Memory B cell (primary cell): ENCODE measurements at regions not wholly inside any gene's neighbourhood (a gene's known extent, or its start where the extent isn't known, plus 50 kb on each side); places are given as distances from the start of the nearest gene placed in this dataset.

Source experiments
- ATAC-seq: fragments of 150-1000 bp; cut with Tn5 transposase; 2 replicates; pipeline ENCODE4 v1.10.0; 2021; ENCODE audit warnings: low read depth, mild to moderate bottlenecking, moderate library complexity
- DNase-seq, 2 donors: peaks; one replicate each; pipeline ENCODE4 v3.0.0; 2022; ENCODE audit warnings: low spot score in 2 of 2
- H3K27ac Mint-ChIP-seq: one replicate; pipeline ENCODE4 v1.8.0; 2022; ENCODE audit warnings: mild to moderate bottlenecking, moderate library complexity, mixed read lengths
- H3K27me3 Mint-ChIP-seq: one replicate; pipeline ENCODE4 v1.8.0; 2022; ENCODE audit warnings: mixed read lengths
- H3K36me3 Mint-ChIP-seq: one replicate; pipeline ENCODE4 v1.8.0; 2022; ENCODE audit warnings: mild to moderate bottlenecking, mixed read lengths
- H3K4me1 Mint-ChIP-seq: one replicate; pipeline ENCODE4 v1.8.0; 2022; ENCODE audit warnings: mixed read lengths
- H3K4me3 Mint-ChIP-seq: one replicate; pipeline ENCODE4 v1.8.0; 2022; ENCODE audit warnings: mild to moderate bottlenecking, moderate library complexity, mixed read lengths
- H3K9me3 Mint-ChIP-seq: one replicate; pipeline ENCODE4 v1.8.0; 2022; ENCODE audit warnings: mixed read lengths

DNA sequence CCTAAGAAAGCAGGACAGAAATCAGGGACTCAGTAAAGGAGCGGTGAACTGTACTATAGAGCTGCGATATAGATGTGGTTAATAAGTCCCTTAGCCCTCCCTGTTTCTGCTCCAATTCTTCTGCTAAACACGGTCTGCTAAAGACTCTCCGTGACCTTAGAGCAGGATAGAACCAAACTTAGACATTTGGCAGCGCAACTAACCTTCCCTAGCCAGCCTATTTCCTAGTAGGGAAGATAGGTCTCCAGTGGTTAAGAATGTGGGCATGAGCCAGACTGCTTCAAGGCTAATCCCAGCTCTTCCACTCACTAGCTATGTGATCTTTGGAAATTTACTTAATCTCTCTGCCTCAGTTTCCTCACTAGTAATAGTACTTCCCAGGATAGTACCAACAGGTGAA is 193.6 kb upstream of the IL12A start:
- no peaks in the 10 kb centered on the region for H3K9me3 Mint-ChIP-seq
- no peak overlapping the region for H3K4me3 Mint-ChIP-seq
- H3K27ac Mint-ChIP-seq = no peak overlapping the region
- no peak for DNase-seq
- ATAC-seq = no peak
- H3K4me1 Mint-ChIP-seq = no peaks in the 10 kb centered on the region
- H3K27me3 Mint-ChIP-seq = peaks cover 11% of the 10 kb centered on the region
- no peaks in the 10 kb centered on the region for H3K36me3 Mint-ChIP-seq

DNA sequence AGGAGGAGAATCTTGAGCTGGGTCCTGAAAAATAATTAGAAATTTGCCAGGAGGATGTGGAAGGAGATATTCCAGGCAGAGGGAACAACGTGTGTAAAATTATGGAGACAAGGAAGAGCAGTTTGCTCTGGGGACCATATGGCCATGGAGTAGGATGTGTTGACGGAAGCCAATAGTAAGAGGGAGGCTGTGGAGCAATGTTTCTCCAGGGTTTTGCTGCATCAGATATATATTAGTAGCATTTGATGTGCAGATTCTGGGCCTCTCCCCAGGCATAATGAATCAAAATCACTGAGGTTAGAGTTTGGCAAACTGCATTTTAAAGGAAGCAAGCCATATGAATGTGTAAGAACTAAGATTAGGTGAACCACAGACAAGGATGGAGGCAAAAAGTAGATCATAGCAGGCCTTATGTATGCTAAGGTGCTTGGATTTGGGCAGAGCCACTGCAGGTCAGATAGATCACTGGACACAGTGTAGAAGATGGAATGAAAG is 192.9 kb upstream of the IL12A start:
- ATAC-seq (no peak), DNase-seq (no peak)
- no peaks in the 10 kb centered on the region for H3K4me1 Mint-ChIP-seq
- H3K36me3 Mint-ChIP-seq = no peaks in the 10 kb centered on the region
- no peak overlapping the region for H3K27ac Mint-ChIP-seq
- H3K4me3 Mint-ChIP-seq = no peak overlapping the region
- no peaks in the 10 kb centered on the region for H3K9me3 Mint-ChIP-seq
- H3K27me3 Mint-ChIP-seq = peaks cover 11% of the 10 kb centered on the region

DNA sequence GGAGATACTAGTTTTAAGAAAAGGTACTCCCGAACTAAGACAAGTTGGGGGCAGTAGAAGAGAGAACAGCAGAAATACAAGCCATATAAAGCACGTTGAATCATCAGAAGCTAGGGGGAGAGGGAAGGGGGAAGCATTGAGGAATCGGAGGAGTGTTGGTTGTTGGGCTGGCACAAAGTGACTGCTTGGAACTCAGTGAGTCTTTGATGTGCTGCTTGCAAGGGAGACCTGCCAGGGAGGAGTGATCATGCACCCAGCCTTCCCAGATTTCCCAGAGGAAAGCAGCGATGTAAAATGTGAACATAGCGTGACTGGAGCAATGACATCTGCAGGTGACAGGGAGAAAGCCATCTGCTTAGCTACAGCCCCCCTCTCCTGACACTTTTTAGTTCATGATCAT is 192.4 kb upstream of the IL12A start:
- Mint-ChIP-seq H3K9me3 (no peaks in the 10 kb centered on the region), H3K36me3 (no peaks in the 10 kb centered on the region), H3K4me1 (no peaks in the 10 kb centered on the region), H3K27me3 (peaks cover 12% of the 10 kb centered on the region), H3K27ac (no peak overlapping the region), H3K4me3 (no peak overlapping the region)
- ATAC-seq (no peak), DNase-seq (no peak)

DNA sequence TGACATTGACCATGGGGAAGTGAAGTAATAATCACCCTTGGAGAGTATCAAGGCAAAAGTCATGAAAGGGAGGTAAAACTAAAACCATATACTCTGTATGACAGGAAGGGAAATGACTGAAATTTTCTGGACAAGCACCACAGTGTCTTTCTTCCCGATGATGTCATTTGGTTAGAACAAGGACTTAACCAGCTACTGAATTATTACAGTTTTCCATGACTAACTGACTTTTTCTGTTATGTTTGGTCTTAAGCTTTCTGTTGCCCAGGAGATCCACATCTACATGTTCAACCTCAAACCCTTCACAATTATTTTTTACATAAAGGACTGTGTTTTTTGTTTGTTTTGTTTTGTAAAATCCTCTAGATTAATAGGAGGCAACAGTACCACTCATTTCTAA is 191.9 kb upstream of the IL12A start:
- H3K27me3 Mint-ChIP-seq = peaks cover 12% of the 10 kb centered on the region
- H3K9me3 Mint-ChIP-seq = no peaks in the 10 kb centered on the region
- H3K4me1 Mint-ChIP-seq = no peaks in the 10 kb centered on the region
- no peak for DNase-seq
- H3K27ac Mint-ChIP-seq = no peak overlapping the region
- no peaks in the 10 kb centered on the region for H3K36me3 Mint-ChIP-seq
- ATAC-seq = no peak
- H3K4me3 Mint-ChIP-seq = no peak overlapping the region

DNA sequence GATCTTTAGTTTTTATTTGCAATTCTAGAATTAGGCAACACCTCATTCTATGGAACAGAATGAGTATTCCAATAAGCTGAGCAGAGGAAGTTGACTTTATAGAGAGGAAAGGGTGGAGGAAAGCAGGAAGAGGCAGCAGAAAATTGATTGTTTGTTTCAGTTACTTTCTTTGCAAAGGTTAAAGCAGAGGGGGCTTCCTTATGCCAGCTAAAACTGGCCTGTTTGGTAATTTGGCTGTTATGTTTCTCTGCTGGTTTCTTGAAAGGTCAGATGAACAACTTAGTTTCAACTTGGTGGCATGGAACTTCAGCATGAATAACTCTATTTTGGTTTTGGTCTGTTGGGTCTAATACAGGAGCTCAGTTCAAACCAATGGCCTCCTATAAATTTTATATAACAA is 190.9 kb upstream of the IL12A start:
- no peak for DNase-seq
- no peak for ATAC-seq
- Mint-ChIP-seq H3K27ac (no peak overlapping the region), H3K4me3 (no peak overlapping the region), H3K4me1 (no peaks in the 10 kb centered on the region), H3K9me3 (no peaks in the 10 kb centered on the region), H3K36me3 (no peaks in the 10 kb centered on the region), H3K27me3 (peaks cover 12% of the 10 kb centered on the region)

DNA sequence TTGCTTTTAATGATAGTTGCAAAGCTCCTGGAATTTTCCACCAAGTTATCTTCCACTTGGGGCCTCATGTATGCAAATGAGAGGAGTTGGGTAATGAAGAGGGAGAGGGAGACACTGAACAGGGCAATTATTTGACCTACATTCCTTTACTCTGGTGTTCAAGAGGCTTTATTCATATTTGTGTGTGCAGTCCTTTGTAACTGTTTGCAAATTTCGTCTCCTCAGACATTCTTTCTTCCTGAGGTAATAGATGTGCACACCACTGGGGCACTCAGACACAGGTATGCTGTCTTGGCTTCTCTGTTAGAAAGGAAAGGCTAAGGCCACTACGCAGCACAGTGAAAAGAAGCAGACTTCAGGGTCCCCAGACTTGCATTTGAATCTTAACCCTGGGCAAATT is 189.7 kb upstream of the IL12A start:
- H3K27me3 Mint-ChIP-seq = peaks cover 10% of the 10 kb centered on the region
- H3K27ac Mint-ChIP-seq = no peak overlapping the region
- no peaks in the 10 kb centered on the region for H3K4me1 Mint-ChIP-seq
- DNase-seq (no peak), ATAC-seq (no peak)
- H3K4me3 Mint-ChIP-seq = no peak overlapping the region
- H3K9me3 Mint-ChIP-seq = no peaks in the 10 kb centered on the region
- no peaks in the 10 kb centered on the region for H3K36me3 Mint-ChIP-seq

DNA sequence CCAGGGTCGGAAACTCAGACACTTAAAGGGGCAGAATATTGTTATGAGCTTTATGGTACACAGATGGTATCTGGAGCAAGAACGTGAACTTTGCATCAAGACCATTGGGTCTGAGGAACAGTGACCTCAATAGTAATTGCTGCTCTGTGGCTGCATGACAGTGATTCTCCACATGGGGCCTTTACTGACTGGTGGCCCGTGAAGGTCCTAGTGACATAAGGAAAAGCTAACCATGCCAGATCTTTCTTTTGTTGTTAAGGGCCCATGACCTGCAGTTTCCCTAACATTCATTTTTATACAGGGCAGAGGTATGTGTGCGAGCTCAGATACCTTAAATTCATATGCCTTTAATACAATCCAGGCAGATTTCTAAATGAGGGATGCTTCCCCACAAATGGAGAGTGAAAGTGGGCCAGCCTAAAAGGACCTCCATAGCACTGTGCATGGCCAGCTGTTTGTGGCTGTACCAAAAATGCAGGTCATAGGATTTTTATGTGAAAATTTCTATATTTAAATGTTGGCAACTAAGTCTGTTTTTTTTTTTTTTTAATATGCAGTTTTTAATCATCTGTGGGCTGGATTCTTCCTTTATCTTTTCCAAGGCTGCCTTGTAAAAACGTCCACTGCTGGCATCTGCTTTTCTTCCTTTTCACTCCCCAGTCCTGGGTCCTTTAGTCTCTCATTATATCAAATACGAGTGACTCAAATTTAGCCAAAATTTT is 188.0 kb upstream of the IL12A start:
- H3K4me3 Mint-ChIP-seq = no peak overlapping the region
- DNase-seq (no peak), ATAC-seq (no peak)
- H3K9me3 Mint-ChIP-seq = no peaks in the 10 kb centered on the region
- no peaks in the 10 kb centered on the region for H3K4me1 Mint-ChIP-seq
- no peak overlapping the region for H3K27ac Mint-ChIP-seq
- peaks cover 10% of the 10 kb centered on the region for H3K27me3 Mint-ChIP-seq
- no peaks in the 10 kb centered on the region for H3K36me3 Mint-ChIP-seq

DNA sequence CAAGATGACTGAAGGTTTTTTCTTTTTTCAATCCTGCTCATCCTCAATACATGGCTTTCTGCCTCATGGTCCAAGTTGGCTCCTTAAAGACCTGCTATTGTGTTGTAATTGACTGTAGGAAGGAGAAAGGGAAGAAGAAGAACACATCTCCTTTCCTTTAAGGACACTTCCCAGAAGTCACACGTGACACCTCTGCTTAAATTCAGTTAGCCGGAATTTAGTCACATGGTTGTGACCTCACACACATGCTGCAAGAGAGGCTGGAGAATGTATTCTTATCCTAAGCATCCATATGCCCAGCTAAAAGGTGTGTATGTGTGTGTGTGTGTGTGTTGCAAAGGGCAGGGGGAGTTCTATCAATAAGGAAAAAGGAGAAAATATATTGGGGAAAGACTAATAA is 185.8 kb upstream of the IL12A start:
- no peaks in the 10 kb centered on the region for H3K9me3 Mint-ChIP-seq
- no peak for ATAC-seq

DNA sequence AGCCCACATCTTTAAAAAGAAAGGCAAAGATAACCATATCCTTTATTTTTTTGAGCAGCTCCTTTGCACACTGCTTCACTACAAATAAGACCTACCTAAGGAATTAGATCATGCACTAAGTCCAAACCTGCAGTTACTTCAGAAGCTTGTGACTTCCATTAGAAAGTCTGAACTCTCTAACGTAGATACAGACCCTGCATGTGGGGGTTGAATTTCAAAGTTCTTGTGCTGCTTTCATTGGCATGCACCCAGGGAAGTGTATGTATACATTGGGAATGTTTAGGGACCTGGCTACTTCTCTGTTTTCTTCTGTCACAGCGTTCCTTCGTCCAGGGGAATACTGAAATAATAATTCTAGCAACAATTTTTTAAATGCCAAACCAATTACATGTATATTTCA is 185.2 kb upstream of the IL12A start:
- Mint-ChIP-seq H3K4me3 (no peak overlapping the region), H3K36me3 (no peaks in the 10 kb centered on the region), H3K27ac (no peak overlapping the region), H3K9me3 (no peaks in the 10 kb centered on the region), H3K27me3 (peaks cover 6% of the 10 kb centered on the region), H3K4me1 (no peaks in the 10 kb centered on the region)
- DNase-seq = no peak
- ATAC-seq = no peak

More for the DNA sequence above, 185.8 kb upstream of the IL12A start:
- Mint-ChIP-seq H3K27ac (no peak overlapping the region), H3K4me3 (no peak overlapping the region), H3K4me1 (no peaks in the 10 kb centered on the region), H3K36me3 (no peaks in the 10 kb centered on the region), H3K27me3 (peaks cover 6% of the 10 kb centered on the region)
- DNase-seq = no peak

DNA sequence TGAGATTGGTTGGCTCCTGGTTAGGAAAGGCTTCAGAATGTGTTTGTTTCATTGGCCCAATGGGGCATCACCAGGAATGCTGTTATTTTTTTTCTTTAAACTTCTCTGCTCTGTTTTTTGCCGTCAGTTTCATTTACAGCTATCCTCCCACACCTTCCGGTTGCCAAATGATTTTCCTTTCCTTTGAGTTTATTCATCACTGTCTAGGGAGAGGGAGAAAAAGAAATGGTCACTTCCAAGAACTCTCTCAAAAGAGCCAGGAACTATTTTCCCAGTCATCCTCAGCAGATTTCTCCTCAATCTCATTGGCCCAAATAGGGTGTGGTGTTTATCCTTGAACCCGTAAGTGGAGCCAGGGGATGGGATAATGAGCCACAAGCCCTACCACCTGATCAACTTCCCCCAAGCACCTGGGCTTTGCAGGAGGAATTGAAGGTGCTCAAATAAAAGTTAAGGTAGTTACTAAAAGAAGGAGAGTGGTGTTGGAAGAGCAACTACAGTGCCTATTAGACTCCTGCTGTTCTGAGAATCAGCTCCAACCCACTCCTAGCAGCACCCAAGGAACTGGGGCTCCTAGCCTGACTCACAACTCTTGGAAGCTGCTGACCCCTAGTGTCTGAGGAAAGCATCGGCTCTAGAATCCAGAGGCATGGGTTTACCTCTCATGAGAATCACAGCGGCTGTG is 183.8 kb upstream of the IL12A start:
- no peak for DNase-seq
- Mint-ChIP-seq H3K27me3 (peaks cover 4% of the 10 kb centered on the region), H3K36me3 (no peaks in the 10 kb centered on the region), H3K4me1 (no peaks in the 10 kb centered on the region), H3K4me3 (no peak overlapping the region), H3K9me3 (no peaks in the 10 kb centered on the region), H3K27ac (no peak overlapping the region)
- ATAC-seq = no peak

DNA sequence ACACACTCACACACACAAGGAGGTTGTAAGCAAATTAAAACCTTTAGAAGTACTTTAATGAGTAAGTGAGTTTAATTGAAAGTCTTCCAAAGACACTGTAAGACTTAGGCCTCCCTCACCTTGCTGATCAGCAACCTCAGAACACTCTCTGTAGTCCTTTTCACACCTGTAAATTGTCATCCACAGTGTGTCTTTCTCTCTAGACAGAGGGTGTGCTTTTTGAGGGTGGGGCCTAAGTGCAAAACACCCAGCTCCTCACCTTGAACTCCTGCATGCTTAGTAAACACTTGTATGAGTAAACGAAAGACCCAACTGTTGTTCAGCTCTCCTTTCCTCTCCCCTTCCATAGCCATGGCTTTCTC is 183.2 kb upstream of the IL12A start:
- Mint-ChIP-seq H3K36me3 (no peaks in the 10 kb centered on the region), H3K9me3 (no peaks in the 10 kb centered on the region), H3K4me1 (no peaks in the 10 kb centered on the region), H3K4me3 (no peak overlapping the region), H3K27me3 (peaks cover 4% of the 10 kb centered on the region), H3K27ac (no peak overlapping the region)
- ATAC-seq (no peak), DNase-seq (no peak)

DNA sequence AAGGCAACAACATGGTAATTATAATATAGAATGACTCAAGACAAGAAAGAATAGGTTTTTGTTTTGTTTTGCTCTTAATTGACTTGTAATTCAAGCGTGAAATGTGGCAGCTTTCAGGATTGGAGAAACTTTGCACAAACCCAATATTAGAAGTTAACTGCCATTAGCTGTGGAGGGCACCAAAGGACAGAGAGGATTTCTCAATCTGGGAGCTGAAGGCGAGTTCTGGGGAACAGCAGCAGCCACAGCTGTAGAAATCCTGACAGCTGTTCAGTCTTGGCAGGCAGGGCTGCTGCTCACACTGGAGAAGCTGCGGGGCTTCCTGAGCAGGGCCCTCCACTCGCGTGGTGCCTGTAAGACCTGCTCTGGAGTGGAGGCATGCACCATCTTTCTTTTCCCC is 182.2 kb upstream of the IL12A start:
- DNase-seq (no peak), ATAC-seq (no peak)
- Mint-ChIP-seq H3K4me3 (no peak overlapping the region), H3K27ac (no peak overlapping the region), H3K27me3 (peaks cover 3% of the 10 kb centered on the region), H3K4me1 (no peaks in the 10 kb centered on the region), H3K36me3 (no peaks in the 10 kb centered on the region), H3K9me3 (no peaks in the 10 kb centered on the region)

DNA sequence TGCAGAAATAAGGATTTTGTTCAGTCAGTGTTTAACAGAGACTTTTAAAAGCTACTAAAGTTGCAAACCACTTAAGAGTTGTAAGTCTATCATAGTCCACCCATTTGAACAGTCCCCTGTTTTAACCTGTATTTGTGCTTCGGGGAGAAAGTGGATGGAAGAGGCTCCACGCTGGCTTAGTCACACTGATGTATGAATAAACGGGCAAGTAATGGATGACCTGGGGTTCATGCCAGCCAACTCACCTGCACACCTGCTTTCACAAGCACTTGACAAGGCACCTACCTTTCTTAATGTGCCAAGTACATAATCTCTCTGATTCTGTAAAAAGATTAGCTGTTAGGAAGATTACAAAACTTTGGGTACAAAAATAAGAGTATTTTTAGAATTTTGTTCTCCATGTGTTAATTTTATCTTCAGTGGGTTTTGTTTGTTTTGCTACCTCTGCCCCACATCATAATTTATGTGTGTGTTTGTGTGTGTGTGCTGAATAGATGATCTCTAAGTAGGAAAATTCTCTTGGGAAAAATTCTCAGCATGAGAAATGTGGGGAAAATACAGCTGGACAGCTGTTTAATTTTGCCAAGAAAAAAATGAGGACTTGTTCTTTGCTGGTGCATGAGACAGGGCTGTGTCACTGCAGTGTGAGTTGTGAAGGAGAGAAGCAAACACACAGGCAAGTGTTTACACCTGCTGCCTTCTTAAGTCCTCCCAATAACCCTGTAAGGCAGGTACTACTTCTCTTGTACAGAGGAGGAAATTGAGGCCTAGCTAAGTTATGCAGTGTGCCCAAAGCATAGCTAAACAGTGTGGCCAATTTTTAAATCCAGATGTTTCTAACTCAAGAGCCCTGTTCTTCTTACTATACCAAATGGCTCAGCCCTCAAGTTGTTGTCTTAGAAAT is 181.2 kb upstream of the IL12A start:
- Mint-ChIP-seq H3K27me3 (peaks cover 3% of the 10 kb centered on the region), H3K9me3 (no peaks in the 10 kb centered on the region), H3K4me1 (no peaks in the 10 kb centered on the region), H3K4me3 (no peak overlapping the region), H3K27ac (no peak overlapping the region), H3K36me3 (no peaks in the 10 kb centered on the region)
- DNase-seq (no peak), ATAC-seq (no peak)

DNA sequence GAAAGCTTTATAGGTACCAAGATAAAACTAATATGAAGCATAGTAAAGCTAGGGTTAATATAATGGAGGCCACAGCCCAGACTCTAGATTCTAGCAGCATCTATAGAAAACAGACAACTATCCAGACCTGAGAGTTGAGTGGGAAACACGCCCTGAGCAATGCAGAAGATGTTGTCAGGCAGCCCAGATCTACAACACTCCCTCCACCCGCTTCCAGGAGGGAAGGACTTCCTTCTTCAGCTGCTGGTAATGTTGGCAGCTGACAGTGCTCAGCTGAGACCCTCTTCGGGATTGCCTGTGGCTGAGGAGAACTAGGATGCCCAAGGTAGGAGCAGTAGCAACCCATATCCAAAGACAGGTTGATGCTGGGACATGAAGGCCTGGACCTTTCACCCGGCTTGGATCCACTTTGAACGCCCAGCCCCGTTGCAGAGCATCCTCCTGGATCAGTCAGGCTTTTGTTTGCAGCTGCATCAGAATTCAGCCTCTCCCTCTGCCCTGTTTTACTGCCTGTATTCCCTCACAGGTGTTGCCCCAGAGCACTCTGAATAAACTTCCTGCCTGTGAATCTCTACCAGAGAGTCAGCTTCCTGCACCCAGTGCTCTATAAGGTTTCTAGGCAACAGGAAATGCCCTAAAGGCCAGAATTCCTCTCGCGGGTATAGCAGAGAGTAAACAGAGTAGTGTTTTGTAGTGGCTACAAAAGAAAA is 174.7 kb upstream of the IL12A start:
- DNase-seq (no peak), ATAC-seq (no peak)
- Mint-ChIP-seq H3K9me3 (no peaks in the 10 kb centered on the region), H3K27ac (no peak overlapping the region), H3K27me3 (peaks cover 11% of the 10 kb centered on the region), H3K36me3 (no peaks in the 10 kb centered on the region), H3K4me1 (no peaks in the 10 kb centered on the region), H3K4me3 (no peak overlapping the region)
